HCT116 (cell line): ENCODE measurements at regions not wholly inside any gene's neighbourhood (a gene's known extent, or its start where the extent isn't known, plus 50 kb on each side); places are given as distances from the start of the nearest gene placed in this dataset.

Source experiments
- ATAC-seq: fragments of 200-7000 bp; cut with Tn5 transposase; 2 replicates; pipeline ENCODE4 v1.9.1; 2020; ENCODE audit warnings: mild to moderate bottlenecking, moderate library complexity
- BruUV-seq: library from RNA; stranded (reverse); fragments of 400-500 nt; replicated peaks from 2 replicates; lab custom pipeline; 2021; lab: Mats Ljungman, UMichigan
- CTCF ChIA-PET: fragments of 300-600 bp; sonication (Branson Sonifier 250); formaldehyde crosslinking; loops from one replicate; lab custom pipeline; 2021; ENCODE audit warnings: antibody characterized with exemption; lab: Charles Lee
- POLR2A ChIA-PET: fragments of 300-600, 350-600 bp; sonication (Branson Sonifier 250); formaldehyde crosslinking; loops from one replicate; lab custom pipeline; 2021; ENCODE audit warnings: antibody characterized with exemption; lab: Charles Lee
- RAD21 ChIA-PET, 2 experiments: fragments of 300-600 bp; sonication (Branson Sonifier 250); formaldehyde crosslinking; loops; one replicate each; lab custom pipeline; 2023; ENCODE audit warnings: low total read pairs in 2 of 2; ENCODE audit not compliant: uncharacterized antibody in 2 of 2, unreplicated experiment in 2 of 2, low non-redundant PET in 1 of 2; lab: Charles Lee
- DNase-seq: peaks from one replicate; pipeline ENCODE4 v3.0.0-alpha.2; 2010; ENCODE audit warnings: low read depth, low spot score
- H2AFZ ChIP-seq: fragments of 200-600 bp; shearing (Covaris generic), sonication (generic); 2 replicates; pipeline ENCODE4 v1.6.1; 2017; ENCODE audit warnings: low read depth, mixed run types, mixed read lengths, antibody characterized with exemption, low read length; ENCODE audit not compliant: poor library complexity, severe bottlenecking
- H3K27ac ChIP-seq: 2 replicates; pipeline ENCODE4 v1.5.1; 2012; ENCODE audit warnings: low read depth, low read length
- H3K27me3 ChIP-seq: fragments of 200-600 bp; sonication (generic); 2 replicates; pipeline ENCODE4 v1.6.1; 2016; ENCODE audit warnings: mixed run types, low read length, mixed read lengths; ENCODE audit not compliant: insufficient read depth
- H3K36me3 ChIP-seq, 2 experiments: fragments of 200-500 bp in 1 of 2; fragments of 200-600 bp in 1 of 2; sonication (Bioruptor generic) in 1 of 2; sonication (generic) in 1 of 2; 2 replicates each; pipeline versions ENCODE4 v1.5.1 to v1.6.1; 2014 to 2016; ENCODE audit warnings: low read length in 2 of 2, inconsistent platforms in 1 of 2, mixed read lengths in 1 of 2, mixed run types in 1 of 2; ENCODE audit not compliant: insufficient read depth in 2 of 2, control insufficient read depth in 1 of 2
- H3K4me1 ChIP-seq, 2 experiments: fragments of 200-600 bp in 1 of 2; sonication (generic) in 1 of 2; 2 replicates each; pipeline versions ENCODE4 v1.5.1 to v1.6.1; 2012 to 2017; ENCODE audit warnings: low read length in 2 of 2, inconsistent platforms in 1 of 2, mild to moderate bottlenecking in 1 of 2, mixed read lengths in 1 of 2, mixed run types in 1 of 2, moderate library complexity in 1 of 2; ENCODE audit not compliant: insufficient read depth in 2 of 2, control insufficient read depth in 1 of 2
- H3K4me2 ChIP-seq: fragments of 200-600 bp; sonication (generic); 2 replicates; pipeline ENCODE4 v1.6.1; 2017; ENCODE audit warnings: mixed run types, low read length, mixed read lengths
- H3K4me3 ChIP-seq, 2 experiments: fragments of 200-600 bp in 1 of 2; sonication (generic) in 1 of 2; replicated peaks in 1 of 2; 2 replicates each; pipeline ENCODE4 v1.5.1; 2011 to 2016; ENCODE audit warnings: low read length in 2 of 2, control low read depth in 1 of 2, low read depth in 1 of 2, mild to moderate bottlenecking in 1 of 2, mixed read lengths in 1 of 2, mixed run types in 1 of 2
- H3K79me2 ChIP-seq: fragments of 200-600 bp; sonication (generic); 2 replicates; pipeline ENCODE4 v1.6.1; 2017; ENCODE audit warnings: mild to moderate bottlenecking, mixed run types, low read length, moderate library complexity, mixed read lengths; ENCODE audit not compliant: insufficient read depth
- H3K9ac ChIP-seq: fragments of 200-600 bp; sonication (generic); 2 replicates; pipeline ENCODE4 v1.6.1; 2016; ENCODE audit warnings: low read length, mixed read lengths
- H3K9me2 ChIP-seq: fragments of 200-600 bp; sonication (generic), shearing (Covaris generic); 2 replicates; pipeline ENCODE4 v1.6.1; 2017; ENCODE audit warnings: mixed run types, mild to moderate bottlenecking, moderate library complexity; ENCODE audit not compliant: insufficient read depth
- H3K9me3 ChIP-seq, 2 experiments: fragments of 200-500 bp in 1 of 2; fragments of 200-600 bp in 1 of 2; sonication (Bioruptor generic) in 1 of 2; sonication (generic) in 1 of 2; 2 replicates each; pipeline ENCODE4 v1.6.1; 2014 to 2017; ENCODE audit warnings: low read length in 2 of 2, mixed read lengths in 2 of 2, inconsistent platforms in 1 of 2, low read depth in 1 of 2, mild to moderate bottlenecking in 1 of 2, mixed run types in 1 of 2, moderate library complexity in 1 of 2; ENCODE audit not compliant: control insufficient read depth in 1 of 2, insufficient read depth in 1 of 2
- H4K20me1 ChIP-seq: fragments of 200-600 bp; sonication (generic), shearing (Covaris generic); 2 replicates; pipeline ENCODE4 v1.6.1; 2017; ENCODE audit warnings: mixed run types, mild to moderate bottlenecking, moderate library complexity; ENCODE audit not compliant: insufficient read depth
- CEBPB ChIP-seq: IDR thresholded peaks from 2 replicates; pipeline ENCODE4 v1.6.1; 2012; ENCODE audit warnings: low read depth
- CTCF ChIP-seq, 3 experiments: fragments of 200-600 bp in 1 of 3; sonication (generic) in 1 of 3; IDR thresholded peaks in 2 of 3; conservative IDR thresholded peaks in 1 of 3; 2 replicates each; pipeline ENCODE4 v1.5.1; 2012 to 2017; ENCODE audit warnings: low read depth in 2 of 3, low read length in 2 of 3, antibody characterized with exemption in 1 of 3, borderline replicate concordance in 1 of 3, control low read depth in 1 of 3, mild to moderate bottlenecking in 1 of 3, mixed read lengths in 1 of 3, mixed run types in 1 of 3, moderate library complexity in 1 of 3; ENCODE audit not compliant: insufficient read depth in 1 of 3
- EGR1 ChIP-seq: IDR thresholded peaks from 2 replicates; pipeline ENCODE4 v1.6.1; 2012; ENCODE audit warnings: low read depth
- ELF1 ChIP-seq: IDR thresholded peaks from 2 replicates; pipeline ENCODE4 v1.6.1; 2012; ENCODE audit warnings: low read depth, borderline replicate concordance
- EZH2 ChIP-seq: fragments of 200-600 bp; sonication (generic); IDR thresholded peaks from 2 replicates; pipeline ENCODE4 v1.6.1; 2017; ENCODE audit warnings: antibody characterized with exemption, mixed run types
- EZH2phosphoT487 ChIP-seq: fragments of 200-600 bp; IDR thresholded peaks from 2 replicates; pipeline ENCODE4 v1.6.1; 2018; ENCODE audit warnings: antibody characterized with exemption, borderline replicate concordance
- FOSL1 ChIP-seq: IDR thresholded peaks from 2 replicates; pipeline ENCODE4 v1.6.1; 2012; ENCODE audit warnings: low read depth
- JUND ChIP-seq: IDR thresholded peaks from 2 replicates; pipeline ENCODE4 v1.6.1; 2012
- MAX ChIP-seq: IDR thresholded peaks from 2 replicates; pipeline ENCODE4 v1.6.1; 2012
- POLR2A ChIP-seq: IDR thresholded peaks from 2 replicates; pipeline ENCODE4 v1.7.0; 2011; ENCODE audit warnings: borderline replicate concordance; ENCODE audit not compliant: insufficient read depth, insufficient read length; ENCODE audit errors: extremely low read depth
- RAD21 ChIP-seq: IDR thresholded peaks from 2 replicates; pipeline ENCODE4 v1.6.1; 2012; ENCODE audit warnings: low read depth, mild to moderate bottlenecking
- REST ChIP-seq: IDR thresholded peaks from 2 replicates; pipeline ENCODE4 v1.6.1; 2012; ENCODE audit warnings: low read depth
- SIN3A ChIP-seq: IDR thresholded peaks from 2 replicates; pipeline ENCODE4 v1.6.1; 2012; ENCODE audit warnings: low read depth
- SP1 ChIP-seq: IDR thresholded peaks from 2 replicates; pipeline ENCODE4 v1.6.1; 2012; ENCODE audit warnings: low read depth
- SRF ChIP-seq: IDR thresholded peaks from 2 replicates; pipeline ENCODE4 v1.6.1; 2012; ENCODE audit warnings: low read depth
- YY1 ChIP-seq: IDR thresholded peaks from 2 replicates; pipeline ENCODE4 v1.6.1; 2011; ENCODE audit warnings: low read length, low read depth, moderate library complexity, mild to moderate bottlenecking; ENCODE audit not compliant: insufficient replicate concordance; ENCODE audit errors: extremely low read depth
- ZFX ChIP-seq: fragments of 450-650 bp; IDR thresholded peaks from 2 replicates; pipeline ENCODE4 v1.6.1; 2017
- ZNF274 ChIP-seq: fragments of 200-500 bp; sonication (Bioruptor generic); IDR thresholded peaks from 2 replicates; pipeline ENCODE4 v1.6.1; 2014; ENCODE audit warnings: mild to moderate bottlenecking, low read depth, low read length, inconsistent platforms
- intact Hi-C: fragments of 100-400 bp; cut with micrococcal nuclease; formaldehyde crosslinking; loops from 2 replicates; pipeline ENCODE4 v1.10.0; 2022

GRCh38 chr6:159389695-159390094, 220.5 kb downstream of the FNDC1 start (continued):
- no peak for TF ChIP-seq RAD21

- RAD21 ChIA-PET, result no interaction called here
- H2AFZ ChIP-seq, result no peak overlapping the region
- TF ChIP-seq EZH2 (no peak), YY1 (no peak), ZFX (no peak), SRF (no peak), SIN3A (no peak), EZH2phosphoT487 (no peak), MAX (no peak), ELF1 (no peak), CEBPB (no peak), POLR2A (no peak), FOSL1 (no peak), SP1 (no peak), ZNF274 (no peak), JUND (no peak), REST (no peak), CTCF (IDR thresholded peaks at IDR 0.05 in 2 of 3, conservative IDR thresholded peaks at IDR 0.05 in 1 of 3; ENCODE audit: borderline replicate concordance in 1 of 3, insufficient read depth in 1 of 3, low read depth in 2 of 3, low read length in 2 of 3) (no peak), EGR1 (no peak)
- no peaks in the 10 kb centered on the region for H3K79me2 ChIP-seq
- BruUV-seq, result no TSS peak
- CTCF ChIA-PET, result no interaction called here
- H3K27me3 ChIP-seq, result peaks cover 60% of the 10 kb centered on the region
- POLR2A ChIA-PET, result no interaction called here
- no peak overlapping the region for H3K4me2 ChIP-seq
- intact Hi-C loops, result no loop called here
- no peak overlapping the region for H3K4me3 ChIP-seq
- no peaks in the 10 kb centered on the region for H3K9me3 ChIP-seq
- DNase-seq (no peak), ATAC-seq (no peak)
- H4K20me1 ChIP-seq, result no peaks in the 10 kb centered on the region
- no peak overlapping the region for H3K27ac ChIP-seq
- H3K36me3 ChIP-seq, result no peaks in the 10 kb centered on the region
- H3K4me1 ChIP-seq, result no peaks in the 10 kb centered on the region
- no peak overlapping the region for H3K9ac ChIP-seq
- H3K9me2 ChIP-seq, result no peaks in the 10 kb centered on the region
Observed at GRCh38 chr6:159380114-159380513, 210.9 kb downstream of the FNDC1 start.
